ENCODE measurements at regions not wholly inside any gene's neighbourhood (a gene's known extent, or its start where the extent isn't known, plus 50 kb on each side); places are given as distances from the start of the nearest gene placed in this dataset.

- Histone ChIP-seq H3K27ac (no peak overlapping the region), H3K4me1 (peaks cover 0 to 4% of the 10 kb centered on the region in 2 donors), H3K36me3 (no peaks in the 10 kb centered on the region), H3K27me3 (no peaks in the 10 kb centered on the region), H3K9me3 (peaks cover 0 to 3% (median 0%) of the 10 kb centered on the region in 3 donors), H3K4me3 (no peak overlapping the region)
- no peak for TF ChIP-seq POLR2A (IDR thresholded peaks at IDR 0.05)
- TF ChIP-seq, protein P1, sequence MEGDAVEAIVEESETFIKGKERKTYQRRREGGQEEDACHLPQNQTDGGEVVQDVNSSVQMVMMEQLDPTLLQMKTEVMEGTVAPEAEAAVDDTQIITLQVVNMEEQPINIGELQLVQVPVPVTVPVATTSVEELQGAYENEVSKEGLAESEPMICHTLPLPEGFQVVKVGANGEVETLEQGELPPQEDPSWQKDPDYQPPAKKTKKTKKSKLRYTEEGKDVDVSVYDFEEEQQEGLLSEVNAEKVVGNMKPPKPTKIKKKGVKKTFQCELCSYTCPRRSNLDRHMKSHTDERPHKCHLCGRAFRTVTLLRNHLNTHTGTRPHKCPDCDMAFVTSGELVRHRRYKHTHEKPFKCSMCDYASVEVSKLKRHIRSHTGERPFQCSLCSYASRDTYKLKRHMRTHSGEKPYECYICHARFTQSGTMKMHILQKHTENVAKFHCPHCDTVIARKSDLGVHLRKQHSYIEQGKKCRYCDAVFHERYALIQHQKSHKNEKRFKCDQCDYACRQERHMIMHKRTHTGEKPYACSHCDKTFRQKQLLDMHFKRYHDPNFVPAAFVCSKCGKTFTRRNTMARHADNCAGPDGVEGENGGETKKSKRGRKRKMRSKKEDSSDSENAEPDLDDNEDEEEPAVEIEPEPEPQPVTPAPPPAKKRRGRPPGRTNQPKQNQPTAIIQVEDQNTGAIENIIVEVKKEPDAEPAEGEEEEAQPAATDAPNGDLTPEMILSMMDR (IDR thresholded peaks at IDR 0.05 in 4 of 5, conservative IDR thresholded peaks at IDR 0.05 in 1 of 5): no peak
- in situ Hi-C loops (cut with MboI; ENCODE audit: low sequenced_read_pairs in 4 of 4) (no loop called here), intact Hi-C loops (cut with DNase I; ENCODE audit: low total_unique reads) (no loop called here)
- ATAC-seq (no peak), DNase-seq (no peak)
Measured at GRCh38 chr1:199706826-199707606, 320.5 kb upstream of the NR5A2 start.

DNA sequence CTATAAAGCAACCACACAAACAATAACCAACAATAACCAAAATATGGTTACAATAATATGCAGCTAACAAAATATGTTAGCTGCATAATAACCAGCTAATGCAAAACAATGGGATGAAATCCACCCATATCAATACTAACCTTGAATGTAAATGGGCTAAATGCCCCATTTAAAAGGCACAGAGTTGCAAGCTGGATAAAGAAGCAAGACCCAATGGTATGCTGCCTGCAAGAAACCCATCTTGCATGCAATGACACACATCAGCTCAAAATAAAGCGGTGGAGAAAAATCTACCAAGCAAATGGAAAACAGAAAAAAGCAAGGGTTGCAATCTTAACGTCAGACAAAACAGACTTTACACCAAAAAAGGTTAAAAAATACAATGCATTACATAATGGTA lies 316.5 kb upstream of the NR5A2 start:
- no peaks in the 10 kb centered on the region for H3K27me3 ChIP-seq
- TF ChIP-seq, protein P1 (IDR thresholded peaks at IDR 0.05 in 4 of 5, conservative IDR thresholded peaks at IDR 0.05 in 1 of 5): no peak
- no peak for TF ChIP-seq POLR2A (IDR thresholded peaks at IDR 0.05)
- intact Hi-C loops (cut with DNase I; ENCODE audit: low total_unique reads): no loop called here
- no peak overlapping the region for H3K4me3 ChIP-seq
- no peaks in the 10 kb centered on the region for H3K36me3 ChIP-seq
- H3K4me1 ChIP-seq: no peaks in the 10 kb centered on the region
- no peak overlapping the region for H3K27ac ChIP-seq
- DNase-seq: no peak
- no peak for ATAC-seq
- peaks cover 0 to 3% (median 0%) of the 10 kb centered on the region in 3 donors for H3K9me3 ChIP-seq
- in situ Hi-C loops (cut with MboI; ENCODE audit: low sequenced_read_pairs in 4 of 4): no loop called here

- ATAC-seq (no peak), DNase-seq (no peak)
- in situ Hi-C loops (cut with MboI; ENCODE audit: low sequenced_read_pairs in 4 of 4) (no loop called here), intact Hi-C loops (cut with DNase I; ENCODE audit: low total_unique reads) (no loop called here)
- H3K4me1 ChIP-seq: no peaks in the 10 kb centered on the region
- no peaks in the 10 kb centered on the region for H3K27me3 ChIP-seq
- no peaks in the 10 kb centered on the region for H3K9me3 ChIP-seq
- H3K4me3 ChIP-seq: no peak overlapping the region
- H3K36me3 ChIP-seq: no peaks in the 10 kb centered on the region
- no peak overlapping the region for H3K27ac ChIP-seq
- TF ChIP-seq POLR2A (IDR thresholded peaks at IDR 0.05): no peak
Measured at GRCh38 chr1:199716729-199717128, 310.8 kb upstream of the NR5A2 start.

DNA sequence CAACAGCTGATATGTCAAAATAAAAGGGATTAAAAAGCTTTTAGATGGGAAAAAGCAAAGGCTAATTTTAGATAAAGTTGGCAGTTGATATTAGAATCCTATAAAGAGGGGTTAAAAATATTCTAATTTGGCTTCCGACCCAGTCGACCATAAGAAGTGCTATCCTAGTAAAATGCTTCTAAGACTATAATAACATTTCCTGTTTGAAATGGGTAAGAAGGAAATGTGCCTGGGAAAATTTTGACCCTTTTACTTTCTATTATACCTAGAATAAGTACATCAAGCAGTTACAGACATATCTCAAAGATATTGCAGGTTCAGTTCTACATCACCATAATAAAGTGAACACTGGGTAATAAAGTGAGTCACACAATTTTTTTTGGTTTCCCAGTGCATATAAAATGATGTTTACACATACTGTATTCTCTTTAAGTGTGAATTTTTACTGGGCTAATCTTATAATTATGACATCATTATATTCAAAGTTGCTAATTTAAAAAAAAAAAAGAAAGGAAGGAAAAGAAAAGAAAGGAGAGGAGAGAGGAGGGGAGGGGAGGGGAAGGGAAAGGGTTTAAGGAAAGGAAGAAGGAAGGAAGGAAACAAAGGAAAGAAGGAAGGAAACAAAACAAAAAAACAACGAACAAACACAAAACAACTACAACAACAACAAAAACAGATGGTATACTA lies 308.2 kb upstream of the NR5A2 start:
- TF ChIP-seq, protein P1 (IDR thresholded peaks at IDR 0.05 in 4 of 5, conservative IDR thresholded peaks at IDR 0.05 in 1 of 5): no peak
- no peak for TF ChIP-seq POLR2A (IDR thresholded peaks at IDR 0.05)
- intact Hi-C loops (cut with DNase I; ENCODE audit: low total_unique reads) (no loop called here), in situ Hi-C loops (cut with MboI; ENCODE audit: low sequenced_read_pairs in 4 of 4) (no loop called here)
- ATAC-seq: no peak
- Histone ChIP-seq H3K4me3 (no peak overlapping the region), H3K27ac (no peak overlapping the region), H3K27me3 (no peaks in the 10 kb centered on the region), H3K4me1 (no peaks in the 10 kb centered on the region), H3K36me3 (no peaks in the 10 kb centered on the region), H3K9me3 (no peaks in the 10 kb centered on the region)
- DNase-seq: no peak

DNA sequence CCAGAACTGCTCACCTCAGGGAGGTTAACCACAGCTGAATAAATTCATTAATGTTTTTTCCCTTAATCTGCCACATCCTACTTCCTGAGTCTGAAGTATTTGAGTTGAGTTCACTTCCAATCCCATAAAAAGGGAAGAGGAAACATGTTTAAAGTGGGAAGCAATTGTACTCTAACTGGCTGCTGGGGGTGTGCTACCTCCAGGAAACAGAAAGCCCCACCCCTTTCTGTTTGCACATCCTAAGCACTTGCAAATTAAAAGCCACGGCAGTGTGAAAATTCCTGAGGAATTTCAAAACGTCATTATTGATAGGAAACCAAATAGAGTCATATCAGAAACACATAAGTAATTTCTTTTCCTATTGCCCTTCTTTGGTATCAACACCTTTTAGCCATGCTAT lies 307.0 kb upstream of the NR5A2 start:
- ATAC-seq (no peak), DNase-seq (no peak)
- no peaks in the 10 kb centered on the region for H3K4me1 ChIP-seq
- TF ChIP-seq POLR2A (IDR thresholded peaks at IDR 0.05): no peak
- TF ChIP-seq, protein P1 (IDR thresholded peaks at IDR 0.05 in 4 of 5, conservative IDR thresholded peaks at IDR 0.05 in 1 of 5): no peak
- H3K4me3 ChIP-seq: no peak overlapping the region
- in situ Hi-C loops (cut with MboI; ENCODE audit: low sequenced_read_pairs in 4 of 4) (no loop called here), intact Hi-C loops (cut with DNase I; ENCODE audit: low total_unique reads) (no loop called here)
- H3K27ac ChIP-seq: no peak overlapping the region
- no peaks in the 10 kb centered on the region for H3K27me3 ChIP-seq
- H3K36me3 ChIP-seq: no peaks in the 10 kb centered on the region
- no peaks in the 10 kb centered on the region for H3K9me3 ChIP-seq

Data from gastrocnemius medialis (tissue), 4 donors.